ENCODE measurements at regions not wholly inside any gene's neighbourhood (a gene's known extent, or its start where the extent isn't known, plus 50 kb on each side); places are given as distances from the start of the nearest gene placed in this dataset.

DNA sequence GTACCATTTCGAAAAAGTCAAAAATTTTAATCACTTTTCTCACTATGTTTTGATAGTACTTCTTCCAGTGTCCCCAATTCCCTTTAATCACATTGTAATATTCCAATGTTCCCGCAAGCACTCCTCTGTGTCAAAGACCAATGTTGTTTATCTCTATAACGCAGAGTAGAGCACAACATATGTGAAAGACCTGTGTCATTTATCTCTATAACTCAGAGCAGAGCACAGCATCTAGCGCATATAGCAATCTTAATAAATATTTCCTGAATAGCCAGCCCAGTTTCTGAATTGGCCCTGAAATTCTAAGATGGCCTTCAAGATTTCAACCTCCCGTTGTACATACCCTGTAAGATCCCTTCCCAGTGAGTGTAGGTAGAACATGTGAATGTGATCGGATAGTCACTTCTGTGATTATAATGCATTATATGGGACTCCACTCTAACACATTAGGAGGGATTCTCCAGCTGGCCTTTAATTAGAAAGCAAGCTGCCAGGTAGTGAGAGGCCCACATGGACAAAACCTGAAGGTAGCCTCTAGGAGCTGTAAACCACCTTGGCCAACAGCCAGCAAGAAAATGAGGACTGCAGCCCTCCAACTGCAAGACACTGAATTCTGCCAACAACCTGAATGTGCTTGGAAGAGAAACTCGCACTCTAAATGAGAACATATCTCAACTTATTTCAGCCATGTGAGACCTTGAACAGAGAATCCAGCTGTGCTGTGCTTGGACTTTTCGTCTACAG is 238.8 kb upstream of the SYT10 start:
- Histone ChIP-seq H3K27ac (ENCODE audit: insufficient read length, low read depth, low read length) (no peak overlapping the region), H2BK15ac (ENCODE audit: low read depth, low read length) (no peak overlapping the region), H4K5ac (ENCODE audit: insufficient read length, low read depth, low read length) (no peak overlapping the region), H3K23me2 (ENCODE audit: insufficient read length, low read depth, low read length, poor library complexity, severe bottlenecking) (no peaks in the 10 kb centered on the region), H3K23ac (ENCODE audit: insufficient read length, low read depth, low read length) (no peak overlapping the region), H3K79me1 (ENCODE audit: insufficient read depth, low read depth, low read length, poor library complexity, severe bottlenecking) (no peaks in the 10 kb centered on the region), H3K56ac (ENCODE audit: insufficient read length, low read depth, low read length) (no peak overlapping the region), H2BK5ac (ENCODE audit: insufficient read length, low read length) (no peak overlapping the region), H3K9ac (ENCODE audit: extremely low read depth, insufficient read length, low read length) (no peak overlapping the region), H3T11ph (ENCODE audit: low read length) (no peak overlapping the region), H2BK20ac (ENCODE audit: low read depth, low read length, poor library complexity, severe bottlenecking) (no peak overlapping the region), H3K4ac (ENCODE audit: low read depth, low read length) (no peak overlapping the region), H4K20me1 (ENCODE audit: control insufficient read depth, insufficient read depth, insufficient read length) (no peaks in the 10 kb centered on the region), H2AK5ac (ENCODE audit: insufficient read length, low read length) (no peak overlapping the region), H3K9me3 (ENCODE audit: control insufficient read depth, low read depth, low read length) (no peaks in the 10 kb centered on the region), H3K18ac (ENCODE audit: insufficient read length, low read depth, low read length) (no peak overlapping the region), H4K91ac (ENCODE audit: insufficient read length, low read depth, low read length) (no peak overlapping the region), H4K8ac (replicated peaks; ENCODE audit: insufficient read length, low read depth, low read length) (no peak overlapping the region), H2BK120ac (ENCODE audit: low read depth, low read length, poor library complexity, severe bottlenecking) (no peak overlapping the region), H3K79me2 (ENCODE audit: insufficient read depth, low read length) (no peaks in the 10 kb centered on the region), H3K14ac (ENCODE audit: insufficient read depth, low read length) (no peak overlapping the region), H2BK12ac (ENCODE audit: insufficient read length, low read depth, low read length) (no peak overlapping the region), H3K4me1 (ENCODE audit: insufficient read depth, low read length) (no peaks in the 10 kb centered on the region), H3K27me3 (ENCODE audit: insufficient read depth, low read length) (no peaks in the 10 kb centered on the region), H2AFZ (ENCODE audit: low read length) (no peak overlapping the region), H3K4me2 (ENCODE audit: insufficient read depth, insufficient read length, low read length) (no peak overlapping the region)
- no peak for TF ChIP-seq CTCF (conservative IDR thresholded peaks at IDR 0.05)
- Mint-ChIP-seq H3K27ac (no peak overlapping the region; a peak in 1 of 7 replicates), H3K9me3 (no peaks in the 10 kb centered on the region), H3K4me1 (peaks cover 0 to 4% of the 10 kb centered on the region in 2 experiments; a peak in 1 of 4 replicates), H3K4me3 (no peak overlapping the region), H3K27me3 (ENCODE audit: low read depth) (no peaks in the 10 kb centered on the region), H3K36me3 (ENCODE audit: insufficient read depth in 1 of 3, low read depth in 3 of 3) (no peaks in the 10 kb centered on the region)
- WGBS (ENCODE audit: extremely low coverage, insufficient read length, low lambda C conversion rate) = no CpG with 5 or more reads among the region's 8 CpGs
- no peak for DNase-seq

Measured in H9 (cell line).